HG02938 (cell line): ENCODE measurements at regions not wholly inside any gene's neighbourhood (a gene's known extent, or its start where the extent isn't known, plus 50 kb on each side); places are given as distances from the start of the nearest gene placed in this dataset.
"Not testable (repeated sequence)": the region's sequence is repeated elsewhere in the genome, so short reads cannot be mapped to it uniquely, and the experiment has no call there.

Source experiments
- ATAC-seq: cut with Tn5 transposase; IDR thresholded peaks from one replicate; pipeline ENCODE4 v1.9.1; 2021; ENCODE audit warnings: mild to moderate bottlenecking, moderate library complexity; ENCODE audit not compliant: unreplicated experiment

DNA sequence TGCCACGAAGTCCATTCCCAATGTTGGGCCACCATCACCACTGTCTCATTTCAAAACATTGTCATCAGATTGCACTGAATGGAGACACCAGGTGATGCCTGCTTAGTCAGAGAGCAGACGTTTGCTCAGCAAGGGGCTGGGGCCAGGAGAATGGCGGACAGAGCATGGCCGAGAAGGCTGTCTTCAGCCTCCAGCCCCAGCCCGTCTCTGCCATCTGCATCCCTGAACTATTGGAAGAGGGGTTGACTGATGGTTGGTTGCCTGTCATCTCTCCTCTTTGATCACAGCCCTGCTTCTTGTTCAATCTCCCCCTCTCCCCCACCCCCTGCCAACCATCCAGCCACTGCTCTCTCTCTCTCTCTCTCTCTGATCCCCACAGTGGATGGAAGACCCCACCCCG lies 140.9 kb downstream of the SHOX start:
- ATAC-seq = no peak

DNA sequence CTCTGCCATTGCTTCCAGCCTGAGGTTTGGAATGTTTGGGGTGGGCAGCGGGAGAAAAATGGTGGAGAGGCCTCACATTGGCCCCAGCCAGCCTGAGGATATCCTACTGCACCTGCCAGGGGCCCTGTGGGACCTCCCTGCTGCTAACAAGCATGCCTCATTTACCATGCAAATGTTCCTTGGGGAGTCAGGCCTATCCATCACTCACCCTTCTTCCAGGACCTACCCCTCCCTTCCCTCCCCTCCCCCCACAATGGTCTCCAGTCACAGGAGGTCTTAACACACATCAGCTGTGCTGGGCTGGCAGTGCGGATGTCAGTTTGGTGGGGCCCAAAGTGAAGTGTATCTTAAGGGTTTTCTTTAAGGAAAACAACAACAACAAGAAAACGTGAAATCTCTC lies 139.2 kb downstream of the SHOX start:
- no peak for ATAC-seq

DNA sequence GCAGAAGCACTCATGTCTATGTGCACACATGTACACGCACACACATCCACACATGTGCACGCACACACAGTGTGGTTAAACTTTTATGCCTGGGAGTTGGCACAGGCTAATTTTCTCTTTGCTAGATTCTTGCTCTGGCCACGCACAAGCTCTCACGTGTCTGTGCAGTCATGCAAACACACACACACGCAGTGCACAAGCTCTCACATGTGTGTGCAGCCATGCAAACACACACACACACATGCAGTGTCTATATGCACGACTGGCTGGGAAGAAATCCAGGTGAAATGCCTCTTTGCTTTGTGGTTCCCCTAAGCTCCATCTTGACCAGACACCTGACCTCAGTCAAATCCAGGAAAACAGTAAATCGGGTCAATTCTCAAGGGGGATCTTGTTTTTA lies 138.0 kb downstream of the SHOX start:
- no peak for ATAC-seq

DNA sequence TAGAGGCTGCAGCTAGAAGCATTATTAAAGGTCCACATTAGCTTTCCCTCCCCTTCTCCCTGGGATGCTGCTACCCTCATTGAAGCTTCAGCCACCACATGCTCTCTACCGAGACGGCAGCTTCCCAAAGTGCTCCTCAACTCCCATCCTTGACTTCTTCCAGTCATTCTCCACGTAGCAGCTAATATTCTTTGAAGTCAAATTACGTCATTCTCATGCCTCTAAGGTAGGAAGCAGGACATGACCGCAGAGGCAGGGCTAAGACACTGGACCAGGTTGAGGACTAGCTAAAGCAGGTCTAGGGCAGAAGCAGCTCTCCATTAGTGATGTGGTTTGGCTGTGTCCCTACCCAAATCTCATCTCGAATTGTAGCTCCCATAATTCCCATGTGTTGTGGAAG lies 128.3 kb downstream of the SHOX start:
- ATAC-seq = no peak

DNA sequence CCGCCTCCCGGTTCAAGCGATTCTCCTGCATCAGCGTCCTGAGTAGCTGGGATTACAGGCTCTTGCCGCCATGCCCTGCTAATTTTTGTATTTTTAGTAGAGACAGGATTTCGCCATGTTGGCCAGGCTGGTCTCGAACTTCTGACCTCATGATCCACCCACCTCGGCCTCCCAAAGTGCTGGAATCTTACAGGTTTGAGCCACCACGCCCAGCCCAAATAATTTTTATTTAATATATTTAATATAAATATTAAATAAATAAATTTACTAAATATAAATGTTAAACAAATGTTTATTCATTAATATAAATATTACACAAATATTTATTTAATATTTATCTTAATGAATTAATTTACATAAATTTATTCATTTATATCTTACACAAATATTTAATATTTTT lies 120.2 kb downstream of the SHOX start:
- ATAC-seq = no peak

DNA sequence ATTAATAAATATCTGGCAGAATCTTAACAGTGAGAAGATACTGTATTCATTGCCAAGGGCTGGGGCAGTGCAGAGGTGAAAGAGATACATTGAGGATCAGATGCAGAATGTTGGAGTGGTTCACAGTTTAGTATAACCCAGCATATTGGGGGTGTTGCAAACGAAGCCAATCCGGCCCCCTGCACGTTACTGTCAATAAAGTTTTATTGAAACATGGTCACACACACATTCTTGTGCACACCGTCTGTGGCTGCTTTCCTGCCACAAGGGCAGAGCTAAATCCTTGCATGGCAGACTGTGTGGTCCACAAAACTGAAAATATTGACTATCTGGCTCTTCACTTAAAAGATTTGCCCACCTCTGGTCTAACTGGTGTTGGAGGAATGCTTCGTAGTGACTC lies 119.7 kb downstream of the SHOX start:
- ATAC-seq = no peak

DNA sequence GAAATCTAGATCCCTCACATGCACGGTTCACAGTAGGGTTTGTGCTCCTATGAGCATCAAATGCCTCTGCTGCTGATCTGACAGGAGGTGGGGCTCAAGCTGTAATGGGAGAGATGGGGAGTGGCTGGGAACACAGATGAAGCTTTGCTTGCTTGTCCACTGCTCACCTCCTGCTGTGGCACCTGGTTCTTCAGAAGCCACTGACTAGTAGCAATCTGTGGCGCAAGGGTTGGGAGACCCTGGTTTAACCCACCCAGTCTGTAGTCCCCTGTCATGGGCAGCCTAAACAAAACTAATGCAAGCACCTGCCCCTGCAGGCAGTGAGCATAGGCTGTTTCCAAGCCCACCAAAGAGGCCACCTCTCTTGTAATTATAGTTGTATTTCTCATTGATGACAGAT lies 116.6 kb downstream of the SHOX start:
- ATAC-seq = no peak

DNA sequence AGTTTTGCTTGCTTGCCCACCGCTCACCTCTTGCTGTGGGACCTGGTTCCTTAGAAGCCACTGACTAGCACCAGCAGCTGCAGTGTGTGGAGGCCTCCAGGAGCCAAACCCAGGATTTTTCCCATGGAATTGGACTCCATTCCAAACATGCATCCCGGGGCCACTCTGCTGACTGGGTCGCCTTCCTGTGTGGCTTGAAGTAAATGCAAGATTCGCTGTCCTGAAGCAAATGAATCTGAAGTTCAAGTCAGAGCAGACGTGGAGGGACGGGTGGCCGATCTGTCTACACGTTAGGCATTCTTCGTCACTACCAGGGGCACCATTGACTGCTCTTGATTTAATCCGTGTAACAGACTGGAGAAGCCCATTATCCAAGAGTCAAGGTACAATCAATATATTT lies 109.0 kb downstream of the SHOX start:
- ATAC-seq = no peak

DNA sequence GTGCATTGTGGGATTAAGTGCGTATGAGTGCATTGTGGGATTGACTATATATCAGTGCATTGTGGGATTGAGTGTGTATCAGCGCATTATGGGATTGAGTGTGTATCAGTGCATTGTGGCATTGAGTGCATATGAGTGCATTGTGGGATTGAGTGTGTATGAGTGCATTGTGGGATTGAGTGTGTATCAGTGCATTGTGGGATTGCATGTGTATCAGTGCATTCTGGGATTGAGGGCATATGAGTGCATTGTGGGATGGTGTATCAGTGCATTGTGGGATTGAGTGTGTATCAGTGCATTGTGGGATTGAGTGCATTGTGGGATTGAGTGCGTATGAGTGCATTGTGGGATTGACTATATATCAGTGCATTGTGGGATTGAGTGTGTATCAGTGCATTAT lies 106.4 kb downstream of the SHOX start:
- ATAC-seq = not testable (repeated sequence)

DNA sequence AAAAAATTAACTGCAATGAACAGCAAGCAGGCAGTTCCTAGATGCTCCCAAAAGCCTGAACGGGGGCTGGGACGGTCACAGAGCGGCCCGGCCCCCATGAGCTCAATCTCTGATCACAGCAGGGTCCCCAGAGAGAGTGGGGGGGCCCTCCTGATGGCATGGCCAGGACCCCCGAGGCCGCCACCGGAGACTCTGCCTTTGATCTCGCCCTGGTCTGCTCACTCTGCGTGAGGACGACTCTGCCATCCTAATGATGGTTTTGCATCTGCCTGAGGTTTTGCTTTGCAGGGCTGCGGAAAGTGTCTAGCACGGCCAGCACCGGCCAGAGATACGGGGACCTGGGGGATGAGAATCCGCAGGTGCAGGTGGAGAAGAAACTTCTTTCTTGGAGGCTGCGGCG lies 103.8 kb downstream of the SHOX start:
- no peak for ATAC-seq

DNA sequence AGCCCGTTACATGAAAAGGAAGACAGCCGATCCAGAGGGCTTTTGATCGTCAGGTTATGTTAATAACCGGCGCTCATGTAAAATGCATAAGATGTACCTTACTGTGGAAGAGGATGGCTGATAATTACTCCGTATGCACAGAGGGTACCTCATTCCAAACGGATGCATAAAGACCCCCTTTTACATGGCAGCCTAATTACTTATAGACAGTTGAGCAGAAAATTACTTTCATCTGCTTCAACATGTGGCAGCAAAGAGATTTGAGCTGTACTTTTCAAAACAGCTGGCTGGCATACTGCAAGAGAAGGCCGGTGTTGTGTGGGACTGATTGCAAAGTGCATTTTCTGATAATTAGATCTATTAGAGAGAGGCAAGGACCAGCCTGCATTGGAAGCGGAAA lies 103.4 kb downstream of the SHOX start:
- ATAC-seq = no peak

DNA sequence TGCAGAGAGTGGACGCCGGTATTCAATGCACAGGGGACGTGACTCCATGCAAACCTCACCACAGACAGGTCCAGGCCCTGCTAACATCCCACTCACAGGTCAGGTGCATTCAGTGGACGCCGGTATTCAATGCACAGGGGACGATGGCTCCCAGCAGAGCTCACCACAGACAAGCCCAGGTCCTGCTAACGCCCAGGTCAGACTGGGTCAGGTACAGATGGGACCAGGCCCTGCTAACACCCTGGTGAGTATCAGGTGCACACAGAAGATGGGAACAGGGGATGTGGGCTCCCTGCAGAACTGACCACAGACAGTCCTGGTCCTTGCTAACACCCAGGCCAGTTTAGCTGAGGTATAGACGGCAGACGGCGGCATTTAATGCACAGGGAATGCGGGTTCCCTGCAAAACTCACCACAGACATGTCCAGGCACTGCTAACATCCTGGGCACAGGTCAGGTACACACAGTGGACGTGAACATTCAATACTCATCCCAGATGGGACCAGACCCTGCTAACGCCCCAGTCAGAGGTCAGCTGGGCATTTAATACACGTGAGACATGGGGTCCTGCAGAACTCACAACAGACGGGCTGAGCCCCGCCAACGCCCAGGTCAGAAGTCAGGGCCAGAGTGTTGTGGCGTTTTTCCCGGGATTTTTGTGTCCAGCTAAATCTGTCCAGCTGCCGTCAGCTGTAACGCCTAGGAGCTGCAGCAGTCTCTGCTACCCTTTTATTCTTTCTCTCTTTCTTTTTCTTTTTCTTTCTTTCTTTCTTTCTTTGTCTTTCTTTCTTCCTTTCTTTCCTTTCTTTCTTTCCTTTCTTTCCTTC lies 99.2 kb downstream of the SHOX start:
- ATAC-seq = no peak

DNA sequence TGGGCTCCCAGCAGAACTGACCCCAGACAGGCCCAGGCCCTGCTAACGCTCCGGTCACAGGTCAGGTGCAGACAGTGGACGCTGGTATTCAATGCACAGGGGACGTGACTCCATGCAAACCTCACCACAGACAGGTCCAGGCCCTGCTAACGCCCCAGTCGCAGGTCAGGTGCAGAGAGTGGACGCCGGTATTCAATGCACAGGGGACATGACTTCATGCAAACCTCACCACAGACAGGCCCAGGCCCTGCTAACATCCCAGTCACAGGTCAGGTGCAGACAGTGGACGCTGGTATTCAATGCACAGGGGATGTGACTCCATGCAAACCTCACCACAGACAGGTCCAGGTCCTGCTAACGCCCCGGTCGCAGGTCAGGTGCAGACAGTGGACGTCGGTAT lies 98.5 kb downstream of the SHOX start:
- ATAC-seq = not testable (repeated sequence)

DNA sequence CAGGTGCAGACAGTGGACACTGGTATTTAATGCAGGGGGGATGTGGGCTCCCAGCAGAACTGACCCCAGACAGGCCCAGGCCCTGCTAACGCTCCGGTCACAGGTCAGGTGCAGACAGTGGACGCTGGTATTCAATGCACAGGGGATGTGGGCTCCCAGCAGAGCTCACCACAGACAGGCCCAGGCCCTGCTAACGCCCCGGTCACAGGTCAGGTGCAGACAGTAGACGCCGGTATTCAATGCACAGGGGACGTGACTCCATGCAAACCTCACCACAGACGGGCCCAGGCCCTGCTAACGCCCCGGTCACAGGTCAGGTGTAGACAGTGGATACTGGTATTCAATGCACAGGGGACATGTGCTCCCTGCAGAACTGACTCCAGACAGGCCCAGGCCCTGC lies 98.0 kb downstream of the SHOX start:
- ATAC-seq = not testable (repeated sequence)

DNA sequence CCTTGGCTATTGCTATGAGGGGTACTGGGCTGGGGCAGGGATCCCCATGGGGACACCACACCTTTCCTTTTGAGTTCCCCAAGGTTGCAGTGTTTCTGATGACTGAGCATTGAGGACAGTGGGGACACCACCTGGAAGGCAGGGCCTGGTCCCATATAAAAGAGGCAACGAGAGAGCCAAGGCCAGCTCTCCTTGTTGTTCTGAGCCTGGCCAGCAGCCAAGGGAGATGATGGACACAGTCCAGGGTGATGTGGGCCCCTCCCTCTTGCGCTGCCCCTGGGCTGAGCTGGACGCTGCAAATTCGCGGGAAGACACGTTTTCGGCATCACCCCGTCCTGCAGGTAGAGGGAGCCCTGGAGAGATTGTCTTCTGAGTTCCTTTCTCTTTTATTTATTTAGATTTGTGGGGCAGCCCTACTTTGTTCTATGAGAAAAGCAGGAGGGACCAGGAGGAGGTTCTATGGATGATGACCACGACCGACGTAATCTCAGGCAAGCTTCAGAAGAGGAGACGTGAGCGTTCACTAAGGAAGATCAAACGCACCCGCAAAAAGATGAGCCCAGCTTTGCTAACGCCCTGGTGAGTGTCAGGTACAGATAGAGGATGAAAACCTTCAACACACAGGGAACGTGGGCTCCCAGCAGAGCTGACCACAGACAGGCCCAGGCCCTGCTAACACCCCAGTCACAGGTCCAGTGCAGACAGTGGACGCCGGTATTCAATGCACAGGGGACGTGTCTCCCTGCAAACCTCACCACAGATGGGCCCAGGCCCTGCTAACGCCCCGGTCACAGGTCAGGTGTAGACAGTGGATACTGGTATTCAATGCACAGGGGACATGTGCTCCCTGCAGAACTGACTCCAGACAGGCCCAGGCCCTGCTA lies 97.4 kb downstream of the SHOX start:
- no peak for ATAC-seq

DNA sequence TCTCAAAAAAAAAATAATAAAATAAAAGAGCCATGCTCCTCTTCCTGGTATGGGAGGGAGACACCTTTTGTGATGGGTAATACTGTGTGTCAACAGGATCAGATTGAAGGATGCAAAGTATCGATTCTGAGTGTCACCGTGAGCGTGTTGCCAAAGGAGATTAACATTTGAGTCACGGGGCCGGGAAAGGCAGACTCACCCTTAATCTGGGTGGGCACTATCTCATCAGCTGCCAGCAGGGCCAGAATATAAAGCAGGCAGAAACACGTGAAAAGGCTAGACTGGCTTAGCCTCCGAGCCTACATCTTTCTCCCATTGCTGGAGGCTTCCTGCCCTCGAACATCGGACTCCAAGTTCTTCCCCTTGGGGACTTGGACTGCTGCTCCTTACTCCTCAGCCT lies 95.4 kb downstream of the SHOX start:
- no peak for ATAC-seq

DNA sequence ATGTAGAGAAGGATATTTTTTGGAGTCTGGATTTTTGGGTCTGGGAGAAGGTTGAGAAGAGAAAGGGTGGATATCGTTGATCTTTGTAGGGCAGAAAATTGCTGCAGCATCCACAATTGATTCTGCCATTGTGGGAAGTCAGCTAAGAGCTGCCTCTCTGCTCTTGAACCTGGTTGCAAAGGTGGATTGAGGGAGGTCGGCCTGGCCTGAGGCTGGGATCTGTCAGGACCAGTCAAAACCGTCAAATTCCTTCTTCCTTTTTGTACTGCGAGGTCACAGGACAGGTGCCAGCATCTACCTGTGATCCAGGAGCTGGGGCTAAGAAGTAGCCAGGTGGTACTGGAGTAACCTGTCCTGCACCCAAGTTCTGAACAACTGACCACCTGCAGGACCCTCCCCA lies 93.7 kb downstream of the SHOX start:
- ATAC-seq = no peak

DNA sequence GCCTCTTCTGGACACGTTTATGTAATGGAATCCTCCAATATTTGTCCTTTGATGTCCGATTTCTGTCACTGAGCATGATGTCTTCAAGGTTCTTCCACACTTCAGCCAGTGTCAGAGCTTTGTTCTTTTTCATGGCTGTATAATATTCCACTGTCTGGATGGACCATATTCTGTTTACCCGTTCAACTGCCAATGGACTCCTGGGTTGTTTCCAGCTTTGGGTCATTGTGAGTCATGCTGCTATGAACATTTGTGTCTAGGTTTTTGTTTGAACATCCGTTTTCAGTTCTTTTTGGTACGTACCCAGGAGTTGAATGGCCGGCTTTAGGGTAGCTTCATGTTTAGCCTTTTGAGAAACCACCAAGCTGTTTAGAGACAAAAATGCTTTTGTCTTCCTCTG lies 93.2 kb downstream of the SHOX start:
- no peak for ATAC-seq

DNA sequence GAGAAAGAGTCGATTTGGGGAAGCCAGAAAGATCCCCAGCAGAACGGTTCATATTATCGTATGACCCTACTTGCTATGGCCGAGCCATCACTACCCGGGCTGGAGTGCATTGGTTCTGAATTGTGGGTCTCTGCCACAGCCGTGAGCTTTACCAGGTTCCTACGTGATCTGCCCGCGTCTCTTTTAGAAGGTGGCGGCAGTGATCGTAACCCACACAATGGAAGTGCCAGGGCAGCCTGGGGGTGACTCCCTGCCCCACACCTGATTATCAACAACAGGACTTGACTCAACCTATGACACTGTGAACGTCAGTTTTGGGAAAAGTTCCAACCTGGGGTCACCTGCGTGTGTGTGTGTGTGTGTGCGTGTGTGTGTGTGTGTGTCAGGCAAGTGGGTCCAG lies 90.8 kb downstream of the SHOX start:
- no peak for ATAC-seq

DNA sequence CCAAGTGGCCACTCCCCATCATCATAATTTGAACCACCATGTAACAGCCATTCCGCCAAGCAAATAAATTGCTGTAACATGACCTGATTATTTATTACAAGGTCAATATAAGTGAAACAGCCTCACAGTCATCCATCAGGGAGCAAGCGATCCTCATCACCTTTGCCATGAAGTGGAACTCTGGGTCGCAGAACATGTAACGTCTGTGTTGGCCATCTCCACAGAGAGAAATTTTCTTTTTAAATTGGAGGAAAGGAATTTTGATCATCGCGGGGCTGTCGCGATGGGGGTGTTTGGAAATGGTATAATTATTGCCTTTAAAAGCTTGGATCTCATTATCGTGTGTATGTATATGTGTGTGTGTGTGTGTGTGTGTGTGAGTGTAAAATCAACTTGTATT lies 90.2 kb downstream of the SHOX start:
- no peak for ATAC-seq

DNA sequence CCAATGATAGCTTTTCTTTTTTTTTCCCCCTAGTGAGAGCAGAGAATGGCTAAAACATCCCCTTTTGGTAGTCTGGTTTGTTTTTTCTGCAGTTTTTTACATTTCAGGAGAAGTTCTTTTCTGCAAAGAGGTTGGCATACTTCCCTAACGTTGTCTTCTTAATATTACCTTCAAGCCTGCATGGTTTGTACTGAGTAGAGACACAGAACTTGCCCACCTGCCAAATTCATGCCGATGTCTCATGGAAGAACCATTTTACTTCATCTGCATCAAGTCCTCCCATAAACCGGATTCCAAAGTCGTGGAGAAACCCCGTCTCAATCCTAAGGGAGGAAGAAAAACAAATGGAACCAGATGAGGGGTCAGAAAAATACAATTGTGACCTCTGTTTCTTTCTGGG lies 89.7 kb downstream of the SHOX start:
- no peak for ATAC-seq

DNA sequence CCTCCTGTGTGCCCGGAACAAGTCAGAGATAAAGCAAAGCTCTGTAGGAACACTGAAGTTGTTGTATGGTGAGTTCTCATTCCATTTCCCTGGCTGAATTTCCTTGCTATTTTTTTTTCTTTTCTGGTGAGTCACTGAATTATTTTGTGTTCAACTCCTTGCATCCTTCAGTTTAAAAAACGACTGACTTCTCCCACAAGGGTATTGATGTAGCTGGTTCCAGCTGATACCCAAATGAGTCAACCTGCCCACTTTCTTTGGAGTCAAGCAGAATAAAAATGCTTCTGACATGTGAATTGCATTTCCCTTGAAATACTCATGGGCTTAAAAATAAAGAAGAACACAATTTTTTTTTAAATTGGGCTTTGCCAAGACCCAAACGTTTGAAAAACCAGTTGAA lies 85.5 kb downstream of the SHOX start:
- ATAC-seq = no peak
